ENCODE measurements at regions not wholly inside any gene's neighbourhood (a gene's known extent, or its start where the extent isn't known, plus 50 kb on each side); places are given as distances from the start of the nearest gene placed in this dataset.

GRCh38 chr3:195005759-195006510, 265.0 kb downstream of the XXYLT1 start:
- TF ChIP-seq POLR2AphosphoS5 (IDR thresholded peaks at IDR 0.05; ENCODE audit: low read depth, low read length) = no peak
- no peak for TF ChIP-seq POLR2A (IDR thresholded peaks at IDR 0.05; ENCODE audit: low read depth, low read length)
